Fibroblast of gingiva (primary cell): ENCODE measurements at regions not wholly inside any gene's neighbourhood (a gene's known extent, or its start where the extent isn't known, plus 50 kb on each side); places are given as distances from the start of the nearest gene placed in this dataset.

ENCODE experiments used
- DNase-seq: peaks from one replicate; pipeline ENCODE4 v3.0.0-alpha.2; 2011; ENCODE audit warnings: low read depth

DNA sequence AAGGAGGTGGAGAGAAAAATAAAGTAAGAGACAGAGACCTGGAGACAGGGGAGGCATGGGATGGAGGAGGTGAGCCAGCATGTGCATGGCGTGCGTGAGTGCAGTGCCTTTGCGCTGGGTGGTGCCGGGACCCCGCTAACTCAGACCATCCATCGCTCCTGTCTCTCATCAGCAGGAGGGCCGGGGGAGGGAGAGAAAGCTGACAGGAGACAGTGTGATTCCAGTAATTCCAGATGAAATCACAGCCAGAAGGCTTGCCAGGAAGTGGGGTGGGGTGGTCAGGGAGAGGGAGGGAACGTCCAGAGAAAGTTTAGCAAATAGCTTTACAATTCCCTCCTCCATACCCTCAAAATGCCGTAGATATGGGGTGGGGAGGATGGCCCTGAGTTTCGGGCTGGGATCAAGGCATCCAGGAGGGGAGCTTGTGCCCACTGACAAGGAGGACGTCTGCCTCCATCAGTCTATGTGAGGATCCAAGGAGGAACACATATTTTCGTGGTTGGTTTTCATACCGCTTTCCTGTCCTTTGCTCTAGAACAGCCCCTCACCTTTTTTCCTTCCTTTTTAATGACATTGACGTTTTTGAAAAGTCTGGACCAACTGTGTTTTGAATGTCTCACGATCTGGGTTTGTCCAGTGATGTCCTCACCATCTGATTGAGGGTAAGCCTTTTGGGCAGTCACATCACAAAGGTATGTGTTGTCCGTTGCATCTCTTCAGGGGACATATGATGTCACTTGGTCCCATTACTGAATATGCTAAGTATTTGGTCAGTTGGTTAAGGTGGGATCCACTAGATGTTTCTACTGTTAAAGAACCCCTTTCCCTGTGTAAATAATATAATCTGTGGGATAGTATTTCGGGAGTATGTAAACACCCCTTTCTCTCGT is 567.3 kb downstream of the MIAT start:
- no peak for DNase-seq

DNA sequence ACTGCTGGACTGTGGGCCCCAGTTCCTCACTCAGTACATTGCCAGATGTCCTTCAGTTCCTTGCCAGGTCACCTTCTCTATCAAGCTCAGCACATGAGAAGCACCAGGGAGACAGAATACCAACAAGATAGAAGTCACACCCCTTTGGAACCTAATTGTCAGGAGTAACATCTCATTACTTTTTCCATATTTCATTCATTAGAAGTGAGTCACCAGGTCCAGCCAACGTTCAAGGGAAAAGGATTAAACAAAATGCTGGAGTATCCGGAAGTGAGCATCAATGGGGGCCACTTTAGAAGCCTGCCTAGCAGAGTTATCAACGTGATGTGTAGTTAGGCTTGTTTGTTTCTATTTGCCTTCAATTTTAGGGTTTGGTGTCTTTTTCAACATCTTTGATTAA is 569.3 kb downstream of the MIAT start:
- no peak for DNase-seq

DNA sequence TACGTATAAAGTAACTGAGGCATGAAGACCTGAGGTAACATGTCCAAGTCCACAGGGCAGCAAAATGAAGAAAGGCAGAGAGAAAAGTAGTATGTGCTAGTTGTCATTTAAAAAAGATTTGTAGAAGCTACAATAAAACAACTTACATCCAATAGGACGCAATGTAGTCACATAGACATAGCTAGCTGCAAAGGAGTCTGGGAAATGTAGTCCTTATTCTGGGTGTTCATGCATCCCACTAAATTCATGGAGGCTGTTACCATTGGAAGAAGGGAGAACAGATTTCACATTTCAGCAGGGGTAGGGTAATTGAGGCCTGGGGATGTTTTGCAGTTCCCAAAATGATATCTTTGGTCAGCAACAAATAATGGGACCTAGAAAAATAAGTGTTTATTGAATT is 571.4 kb downstream of the MIAT start:
- DNase-seq, result no peak

DNA sequence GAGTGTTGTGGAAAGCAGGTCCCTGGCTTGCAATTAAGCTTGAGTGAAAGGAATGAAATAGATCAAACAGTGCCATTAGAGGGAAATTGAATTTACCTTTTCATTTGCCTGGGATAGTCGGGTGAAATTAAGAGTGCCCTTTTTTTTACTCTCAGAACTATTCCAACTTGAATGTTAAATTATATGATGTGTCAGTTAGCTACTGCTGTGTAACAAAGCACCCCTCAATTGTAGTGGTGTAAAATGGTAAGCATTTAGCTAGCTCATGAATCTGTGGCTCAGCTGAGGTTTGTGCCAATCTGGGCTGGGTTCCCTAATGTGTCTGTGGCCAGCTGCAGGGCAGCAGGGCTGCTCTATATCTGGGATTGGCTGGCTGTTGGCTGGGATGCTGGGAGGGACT is 571.4 kb downstream of the MN1 start:
- no peak for DNase-seq

DNA sequence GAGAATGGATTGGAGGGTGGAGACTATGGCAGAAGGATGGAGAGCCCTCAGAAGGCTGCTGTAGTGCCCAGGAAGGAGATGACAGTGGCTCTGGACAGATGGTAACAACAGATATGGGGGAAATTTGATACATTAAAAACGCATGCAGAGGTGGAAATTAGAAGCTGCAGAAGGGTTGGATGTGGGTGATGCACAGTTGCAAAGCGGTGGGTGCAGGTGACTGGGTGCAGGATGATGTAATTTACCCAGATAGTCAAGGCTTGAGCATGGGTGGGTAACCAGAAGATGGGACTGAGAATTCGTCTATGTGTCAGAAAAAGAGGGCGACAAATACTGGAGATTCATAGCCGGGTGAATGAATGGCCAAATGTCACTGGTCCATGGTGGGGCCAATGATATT is 570.3 kb downstream of the MN1 start:
- no peak for DNase-seq

DNA sequence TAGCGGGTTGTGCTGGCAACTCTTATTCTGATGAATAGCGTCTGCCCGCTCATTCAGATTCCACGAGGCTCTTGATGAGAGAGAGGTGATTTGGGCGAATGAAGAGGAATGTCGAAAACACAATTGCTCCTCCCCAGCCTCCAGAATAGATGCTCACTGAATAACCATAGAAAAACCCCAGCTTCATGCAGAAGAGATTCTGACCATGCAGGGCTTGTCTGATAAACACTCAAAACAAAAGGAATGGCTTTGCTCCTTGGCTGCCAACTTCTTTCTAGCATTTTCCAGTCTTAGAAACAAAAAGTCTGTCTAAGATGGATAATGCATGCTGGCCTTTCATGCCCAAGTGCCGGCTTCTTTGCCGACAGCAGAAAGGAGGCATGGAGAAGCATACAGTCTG is 569.5 kb downstream of the MN1 start:
- no peak for DNase-seq

DNA sequence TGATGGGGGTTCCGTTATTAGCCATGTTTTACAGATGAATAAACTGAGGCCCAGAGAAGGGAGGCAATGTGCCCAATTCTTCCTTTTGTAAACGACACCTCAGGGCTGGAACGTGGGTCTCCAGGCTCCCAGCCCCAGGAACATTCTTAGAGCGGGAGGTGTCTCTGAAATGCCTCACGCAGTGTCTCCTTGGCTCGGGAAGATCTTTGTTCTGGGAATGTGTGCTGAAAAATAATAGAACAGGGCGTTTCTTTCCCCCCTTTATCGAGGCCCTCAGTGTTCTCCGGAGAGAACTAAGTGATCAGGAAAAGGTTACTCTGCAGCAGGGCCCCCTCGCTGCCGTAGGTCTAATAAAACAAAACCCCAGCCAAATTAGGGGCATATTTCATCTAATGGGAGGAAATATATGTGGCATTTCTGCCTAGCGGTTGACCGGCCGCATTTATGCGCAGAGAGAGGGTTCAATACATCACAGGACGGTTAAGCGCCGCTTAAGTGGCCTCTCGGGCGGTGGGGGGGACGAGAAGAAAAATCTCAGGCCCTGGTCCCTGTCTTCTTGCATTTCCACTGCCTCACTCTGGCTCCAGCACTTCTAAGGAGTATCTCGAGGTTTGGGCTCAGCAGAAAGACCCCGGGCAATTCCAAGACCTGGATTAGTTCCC is 564.3 kb downstream of the MN1 start:
- no peak for DNase-seq

DNA sequence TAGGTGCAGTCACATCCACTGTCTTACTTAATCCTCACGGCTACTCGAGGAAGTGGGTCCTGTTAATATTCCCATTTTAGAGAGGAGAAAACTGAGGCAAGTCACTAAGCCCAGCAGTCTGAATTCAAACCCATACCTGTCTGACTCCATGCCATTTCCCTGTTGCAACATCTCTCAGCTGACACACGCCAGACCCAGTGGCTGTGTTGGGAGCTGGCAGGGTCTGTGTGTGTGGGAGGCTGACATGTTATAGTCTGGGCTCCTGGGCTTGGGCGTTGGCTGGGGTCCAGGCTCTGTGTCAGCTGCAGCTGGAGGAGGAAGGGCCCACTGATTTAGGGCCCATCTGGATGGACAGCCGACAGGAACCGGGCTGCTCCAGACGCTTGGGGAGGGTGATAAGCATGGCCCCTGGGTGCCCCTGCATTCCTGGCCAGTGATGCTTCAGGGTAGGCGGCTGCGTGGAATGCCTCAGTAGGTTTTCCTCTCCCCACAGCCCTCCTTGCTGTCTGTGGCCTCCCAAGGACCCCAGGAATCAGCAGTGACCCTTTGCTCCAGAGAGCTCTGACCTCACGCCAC is 562.5 kb downstream of the MN1 start:
- no peak for DNase-seq

DNA sequence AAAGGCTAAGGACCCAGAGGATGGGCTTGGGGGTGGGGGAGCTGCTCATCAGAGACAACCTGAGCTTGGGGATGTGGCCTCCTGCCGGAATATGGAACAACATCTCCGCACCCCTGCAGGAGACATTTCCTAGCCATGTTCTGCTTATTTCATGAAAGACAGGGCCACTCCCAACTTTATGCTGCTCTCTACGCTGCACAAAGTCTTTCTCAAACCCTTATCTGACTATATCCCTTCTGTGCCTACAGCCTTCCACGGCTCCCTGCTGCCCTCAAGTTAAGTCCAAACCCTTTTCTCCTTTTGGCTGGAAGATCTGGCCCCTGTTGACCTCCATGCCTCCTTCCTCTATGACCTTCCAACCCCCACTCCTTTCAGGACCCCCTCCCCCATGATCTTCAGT is 562.0 kb downstream of the MN1 start:
- no peak for DNase-seq

DNA sequence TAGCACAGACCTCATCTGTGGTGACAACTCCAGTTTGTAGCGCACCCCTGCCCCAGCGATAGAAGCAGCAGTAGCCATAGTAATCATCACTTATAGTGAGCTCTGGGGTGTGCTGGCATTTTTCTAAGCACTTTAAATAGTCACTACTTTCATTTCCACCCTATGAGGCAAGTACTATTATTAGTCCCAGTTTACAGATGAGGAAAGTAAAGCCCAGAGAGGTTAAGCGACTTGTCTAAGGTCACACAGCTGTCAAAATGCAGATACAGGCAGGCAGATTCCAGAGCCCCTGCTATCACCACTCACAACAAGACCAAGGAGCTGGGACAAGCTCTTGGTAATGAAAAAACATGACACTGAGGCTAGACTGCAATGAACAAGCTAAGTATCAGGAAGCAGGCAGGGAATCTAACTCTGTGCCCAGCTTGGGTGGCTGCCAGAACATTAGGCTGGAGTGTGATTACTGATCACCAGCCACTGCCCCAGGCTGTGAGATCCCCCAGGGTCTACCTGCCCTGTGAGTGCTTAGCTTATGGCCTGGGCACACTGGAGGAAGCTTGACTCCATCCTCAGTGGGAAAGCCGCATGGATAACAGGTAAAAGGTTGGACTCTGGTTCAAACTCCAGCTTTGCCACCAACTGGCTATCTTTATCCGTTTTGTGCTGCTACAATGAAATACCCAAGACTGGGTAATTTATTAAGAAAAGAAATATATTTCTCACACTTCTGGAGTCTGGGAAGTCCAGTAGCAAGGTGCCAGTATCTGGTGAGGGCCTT is 561.1 kb downstream of the MN1 start:
- DNase-seq, result no peak

DNA sequence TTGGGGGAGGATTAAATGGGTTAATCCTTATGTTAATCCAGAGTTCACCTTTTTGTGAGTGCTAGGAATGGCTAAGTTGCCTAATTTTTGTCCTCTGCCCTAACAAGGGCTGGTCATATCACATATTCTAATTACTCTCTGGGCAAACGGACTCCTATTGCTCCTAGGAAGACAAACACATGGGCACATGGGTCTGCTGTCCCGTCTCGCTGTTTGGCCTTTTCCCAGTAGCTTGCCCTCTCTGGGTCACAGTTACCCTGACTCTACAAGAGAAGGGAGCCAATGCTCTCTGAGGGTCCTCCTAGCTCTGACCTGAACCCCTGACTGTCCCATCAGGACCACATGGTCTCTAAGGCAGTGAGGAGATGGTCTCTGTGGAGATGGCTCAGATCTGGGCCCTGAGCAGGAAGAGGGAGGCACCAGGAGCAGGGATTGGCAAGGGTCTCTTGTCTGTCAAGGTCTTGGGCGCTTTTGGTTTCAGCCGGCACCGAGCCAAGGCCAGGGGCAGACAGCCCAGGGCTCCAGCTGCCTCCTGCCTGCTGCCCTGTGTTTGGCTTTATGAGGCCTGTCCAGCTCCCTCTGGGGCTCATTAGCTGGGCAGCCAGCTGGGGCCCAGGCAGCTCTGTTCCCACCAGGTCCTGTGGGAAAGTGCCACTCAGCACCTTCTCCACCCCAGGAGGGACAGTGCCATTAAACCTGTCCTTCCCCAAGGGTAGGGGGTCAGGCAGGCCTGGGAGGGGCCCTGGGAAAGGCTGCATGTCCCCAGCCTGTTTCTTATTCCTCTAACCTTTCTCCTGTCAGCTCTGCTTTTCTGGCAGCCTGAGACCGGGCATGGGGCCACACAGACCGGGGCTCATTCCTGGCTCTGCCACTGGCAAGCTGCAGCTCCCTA is 559.9 kb downstream of the MN1 start:
- no peak for DNase-seq

DNA sequence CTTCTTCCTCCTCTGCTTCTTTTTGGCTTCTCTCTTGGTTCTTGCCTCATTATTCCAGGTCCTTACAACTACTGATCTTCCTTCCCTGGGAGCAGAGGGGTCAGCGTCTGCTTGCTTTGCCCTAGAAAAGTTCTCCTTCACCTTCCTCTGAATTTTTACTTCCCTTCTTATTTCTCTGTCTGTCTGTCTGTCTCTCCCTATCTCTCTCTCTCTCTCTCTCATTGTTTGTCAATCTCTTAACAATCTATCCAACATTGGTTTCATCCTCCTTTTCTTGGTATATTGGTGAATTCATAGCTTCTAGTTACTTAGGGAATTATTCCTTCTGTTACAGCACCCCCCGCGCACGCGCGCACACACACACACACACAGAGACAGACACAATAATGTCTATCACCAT is 559.1 kb downstream of the MN1 start:
- no peak for DNase-seq

DNA sequence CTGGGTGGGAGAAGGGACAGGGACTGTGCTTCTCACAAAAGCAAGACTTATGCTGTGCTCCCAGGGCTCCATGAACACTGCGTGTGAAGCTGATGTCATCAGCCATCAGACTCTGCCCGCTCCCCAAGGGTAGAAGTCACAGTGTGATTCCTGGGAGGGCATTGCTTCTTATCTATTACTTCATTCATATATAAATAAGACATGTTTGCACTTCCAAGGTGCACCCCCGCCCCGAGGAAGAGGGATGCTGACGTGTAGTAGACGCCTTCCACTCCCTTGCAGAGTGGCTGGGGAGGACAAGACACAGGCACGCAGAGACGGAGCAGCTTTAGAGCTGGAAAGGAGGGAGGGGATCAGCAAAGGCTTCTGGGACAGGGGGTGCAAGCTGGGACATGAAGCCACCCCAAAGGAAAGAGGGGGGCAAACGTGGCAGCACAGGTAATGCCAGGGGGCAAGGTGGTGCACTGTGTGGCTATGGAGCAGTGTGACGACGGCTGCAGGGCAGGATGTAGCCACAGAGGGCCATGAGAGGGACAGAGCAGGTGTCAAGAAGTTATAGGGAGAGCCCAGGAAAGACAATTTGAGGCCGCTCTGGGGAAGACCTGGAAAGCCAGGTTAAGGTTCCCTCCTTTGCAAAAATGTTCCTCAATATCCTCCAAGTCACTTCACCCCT is 558.5 kb downstream of the MN1 start:
- no peak for DNase-seq

DNA sequence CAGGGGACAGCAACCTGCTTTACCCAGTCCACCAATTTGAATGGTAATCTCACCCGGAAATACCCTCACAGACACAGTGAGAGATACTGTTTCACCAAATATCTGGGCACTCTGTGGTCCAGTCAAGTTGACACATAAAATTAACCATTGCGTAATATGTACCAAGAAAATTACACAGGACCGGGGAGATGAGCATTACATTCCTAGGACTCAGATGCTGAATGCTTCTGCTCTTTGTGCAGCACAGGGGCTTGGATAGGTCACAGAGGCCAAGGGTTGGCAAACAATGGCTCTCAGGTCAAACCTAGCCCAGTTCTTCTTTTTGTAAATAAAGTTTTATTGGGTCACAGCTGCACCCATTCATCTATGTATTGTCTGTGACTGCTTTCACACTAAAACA is 557.2 kb downstream of the MN1 start:
- no peak for DNase-seq

DNA sequence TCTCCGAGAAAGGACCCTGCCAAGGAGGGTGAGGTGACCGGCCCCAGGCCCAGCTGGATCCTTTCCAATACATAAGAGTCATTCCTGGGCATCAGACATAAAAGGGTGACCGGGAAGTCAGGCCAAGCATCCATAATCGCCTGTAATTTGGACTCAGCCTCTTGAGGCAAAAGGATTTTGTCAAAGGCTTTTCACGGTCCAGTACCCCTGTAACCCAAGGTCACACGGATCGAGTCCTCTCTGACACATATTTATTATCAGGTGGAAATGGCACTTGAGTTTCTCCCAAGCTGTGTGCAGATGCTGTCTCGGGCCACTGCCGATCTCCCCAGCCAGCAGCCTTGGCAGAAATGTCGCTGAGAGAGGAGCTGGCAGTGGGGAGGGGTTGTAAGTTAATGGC is 556.5 kb downstream of the MN1 start:
- DNase-seq, result no peak

DNA sequence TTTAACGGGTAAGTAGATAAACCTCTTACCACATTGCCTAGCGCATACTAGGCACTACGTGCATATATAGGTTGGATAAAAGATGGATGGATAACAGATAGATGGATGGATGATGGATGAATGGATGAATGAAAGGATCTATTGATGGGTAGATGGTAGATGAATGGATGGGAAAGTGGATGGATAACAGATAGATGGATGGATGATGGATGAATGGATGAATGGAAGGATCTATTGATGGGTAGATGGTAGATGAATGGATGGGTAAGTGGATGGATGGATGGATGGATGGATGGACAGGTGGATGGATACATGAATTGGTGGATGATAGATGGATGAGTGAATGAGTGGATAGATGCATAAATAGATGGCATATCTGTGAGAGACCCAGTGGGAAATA is 555.0 kb downstream of the MN1 start:
- DNase-seq, result no peak

DNA sequence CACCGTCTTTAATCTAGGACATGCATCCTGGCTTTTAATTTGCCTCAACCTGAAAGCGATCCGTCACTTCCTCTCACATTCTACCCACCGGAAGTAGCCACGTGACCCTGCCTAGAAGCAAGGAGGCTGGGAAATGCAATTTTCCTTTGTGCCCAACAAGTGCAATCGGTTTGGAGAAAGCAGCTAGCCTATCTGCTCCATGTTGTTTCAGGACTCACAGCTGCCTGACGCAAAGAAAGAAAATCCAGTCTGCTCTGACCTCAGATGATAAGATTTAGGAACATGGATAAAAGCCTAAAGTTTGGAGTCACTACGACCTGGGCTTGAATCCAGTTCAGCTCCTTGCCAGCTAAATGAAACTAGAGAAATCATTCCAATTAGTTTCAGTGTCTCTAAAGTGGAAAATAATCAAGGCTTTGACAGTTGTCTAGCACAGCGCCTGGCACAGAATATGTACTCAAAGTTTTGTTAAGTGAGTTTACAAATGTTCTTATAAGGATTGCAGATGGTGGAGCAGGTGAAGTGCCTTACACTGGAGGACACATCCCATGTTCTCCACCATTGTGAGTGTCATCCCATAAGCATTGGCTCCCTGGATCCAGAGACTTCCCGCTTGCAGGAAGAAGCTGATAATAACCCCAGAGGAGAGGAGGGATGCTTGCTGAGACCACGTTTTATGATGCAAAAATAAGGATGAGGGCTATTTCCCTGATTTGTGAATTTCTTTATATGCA is 553.7 kb downstream of the MN1 start:
- DNase-seq, result no peak

DNA sequence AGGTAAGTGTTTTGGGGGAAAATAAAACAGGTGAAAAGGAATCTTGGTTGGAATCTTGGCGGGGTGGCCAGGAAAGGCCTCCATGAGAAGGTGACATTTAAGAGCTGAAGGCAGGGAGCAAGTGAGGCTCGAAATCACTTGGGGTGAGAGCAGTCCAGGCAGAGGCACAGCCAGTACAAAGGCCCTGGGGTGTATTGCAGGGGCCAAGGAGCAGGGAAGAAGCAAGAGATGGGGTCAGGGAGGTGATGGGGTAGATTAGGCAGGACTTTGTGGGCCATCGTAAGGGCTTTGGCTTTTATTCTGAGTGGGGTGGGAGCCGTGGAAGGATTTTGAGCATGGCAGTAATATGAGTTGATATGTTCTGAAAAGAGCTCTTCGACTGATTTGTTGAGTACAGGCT is 551.1 kb downstream of the MN1 start:
- DNase-seq, result no peak

DNA sequence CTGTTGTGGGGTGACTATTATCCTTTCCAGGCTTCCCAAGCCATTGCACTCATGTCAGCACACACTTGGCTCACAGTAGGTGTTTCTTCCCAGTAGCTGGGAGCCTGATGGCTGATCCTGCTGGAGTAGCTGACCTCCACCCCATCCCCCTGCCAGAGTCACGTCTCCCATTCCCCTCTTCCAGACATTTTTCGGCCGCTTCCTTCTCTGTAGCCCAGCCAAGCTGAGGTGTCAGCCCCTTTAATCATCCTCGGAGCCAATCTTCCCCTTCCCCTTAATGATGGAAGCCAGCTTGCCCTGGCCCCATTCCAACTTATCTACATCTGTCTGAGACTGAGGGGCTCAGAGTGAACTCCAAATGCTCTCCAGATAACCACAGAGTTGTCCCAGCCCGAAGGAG is 550.7 kb downstream of the MN1 start:
- DNase-seq, result no peak

DNA sequence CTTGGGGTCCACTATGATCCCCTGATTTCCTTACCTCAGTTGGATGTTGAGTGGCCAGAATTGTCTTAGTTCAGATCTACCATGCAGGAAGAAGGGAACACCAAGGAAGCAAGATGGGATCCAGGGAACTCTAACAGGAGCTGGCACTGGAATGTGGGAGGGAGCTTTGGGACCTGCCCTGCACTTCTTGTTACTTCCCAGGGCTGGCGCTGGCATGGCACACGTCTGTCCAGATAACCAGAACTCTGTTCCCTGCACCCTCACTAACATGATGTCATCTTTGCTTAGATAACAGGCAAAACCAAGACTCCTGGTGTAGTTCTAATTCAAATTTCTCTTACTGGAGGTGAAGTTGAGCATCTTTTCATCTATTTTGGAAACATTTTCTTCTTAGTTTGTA is 550.0 kb downstream of the MN1 start:
- no peak for DNase-seq
